HCT116 (cell line): ENCODE measurements at regions not wholly inside any gene's neighbourhood (a gene's known extent, or its start where the extent isn't known, plus 50 kb on each side); places are given as distances from the start of the nearest gene placed in this dataset.

Experiments used
- ATAC-seq: fragments of 200-7000 bp; cut with Tn5 transposase; 2 replicates; pipeline ENCODE4 v1.9.1; 2020; ENCODE audit warnings: mild to moderate bottlenecking, moderate library complexity
- BruUV-seq: library from RNA; stranded (reverse); fragments of 400-500 nt; replicated peaks from 2 replicates; lab custom pipeline; 2021; lab: Mats Ljungman, UMichigan
- CTCF ChIA-PET: fragments of 300-600 bp; sonication (Branson Sonifier 250); formaldehyde crosslinking; loops from one replicate; lab custom pipeline; 2021; ENCODE audit warnings: antibody characterized with exemption; lab: Charles Lee
- POLR2A ChIA-PET: fragments of 300-600, 350-600 bp; sonication (Branson Sonifier 250); formaldehyde crosslinking; loops from one replicate; lab custom pipeline; 2021; ENCODE audit warnings: antibody characterized with exemption; lab: Charles Lee
- RAD21 ChIA-PET, 2 experiments: fragments of 300-600 bp; sonication (Branson Sonifier 250); formaldehyde crosslinking; loops; one replicate each; lab custom pipeline; 2023; ENCODE audit warnings: low total read pairs in 2 of 2; ENCODE audit not compliant: uncharacterized antibody in 2 of 2, unreplicated experiment in 2 of 2, low non-redundant PET in 1 of 2; lab: Charles Lee
- DNase-seq: peaks from one replicate; pipeline ENCODE4 v3.0.0-alpha.2; 2010; ENCODE audit warnings: low read depth, low spot score
- H2AFZ ChIP-seq: fragments of 200-600 bp; shearing (Covaris generic), sonication (generic); 2 replicates; pipeline ENCODE4 v1.6.1; 2017; ENCODE audit warnings: low read depth, mixed run types, mixed read lengths, antibody characterized with exemption, low read length; ENCODE audit not compliant: poor library complexity, severe bottlenecking
- H3K27ac ChIP-seq: 2 replicates; pipeline ENCODE4 v1.5.1; 2012; ENCODE audit warnings: low read depth, low read length
- H3K27me3 ChIP-seq: fragments of 200-600 bp; sonication (generic); 2 replicates; pipeline ENCODE4 v1.6.1; 2016; ENCODE audit warnings: mixed run types, low read length, mixed read lengths; ENCODE audit not compliant: insufficient read depth
- H3K36me3 ChIP-seq, 2 experiments: fragments of 200-500 bp in 1 of 2; fragments of 200-600 bp in 1 of 2; sonication (Bioruptor generic) in 1 of 2; sonication (generic) in 1 of 2; 2 replicates each; pipeline versions ENCODE4 v1.5.1 to v1.6.1; 2014 to 2016; ENCODE audit warnings: low read length in 2 of 2, inconsistent platforms in 1 of 2, mixed read lengths in 1 of 2, mixed run types in 1 of 2; ENCODE audit not compliant: insufficient read depth in 2 of 2, control insufficient read depth in 1 of 2
- H3K4me1 ChIP-seq, 2 experiments: fragments of 200-600 bp in 1 of 2; sonication (generic) in 1 of 2; 2 replicates each; pipeline versions ENCODE4 v1.5.1 to v1.6.1; 2012 to 2017; ENCODE audit warnings: low read length in 2 of 2, inconsistent platforms in 1 of 2, mild to moderate bottlenecking in 1 of 2, mixed read lengths in 1 of 2, mixed run types in 1 of 2, moderate library complexity in 1 of 2; ENCODE audit not compliant: insufficient read depth in 2 of 2, control insufficient read depth in 1 of 2
- H3K4me2 ChIP-seq: fragments of 200-600 bp; sonication (generic); 2 replicates; pipeline ENCODE4 v1.6.1; 2017; ENCODE audit warnings: mixed run types, low read length, mixed read lengths
- H3K4me3 ChIP-seq, 2 experiments: fragments of 200-600 bp in 1 of 2; sonication (generic) in 1 of 2; replicated peaks in 1 of 2; 2 replicates each; pipeline ENCODE4 v1.5.1; 2011 to 2016; ENCODE audit warnings: low read length in 2 of 2, control low read depth in 1 of 2, low read depth in 1 of 2, mild to moderate bottlenecking in 1 of 2, mixed read lengths in 1 of 2, mixed run types in 1 of 2
- H3K79me2 ChIP-seq: fragments of 200-600 bp; sonication (generic); 2 replicates; pipeline ENCODE4 v1.6.1; 2017; ENCODE audit warnings: mild to moderate bottlenecking, mixed run types, low read length, moderate library complexity, mixed read lengths; ENCODE audit not compliant: insufficient read depth
- H3K9ac ChIP-seq: fragments of 200-600 bp; sonication (generic); 2 replicates; pipeline ENCODE4 v1.6.1; 2016; ENCODE audit warnings: low read length, mixed read lengths
- H3K9me2 ChIP-seq: fragments of 200-600 bp; sonication (generic), shearing (Covaris generic); 2 replicates; pipeline ENCODE4 v1.6.1; 2017; ENCODE audit warnings: mixed run types, mild to moderate bottlenecking, moderate library complexity; ENCODE audit not compliant: insufficient read depth
- H3K9me3 ChIP-seq, 2 experiments: fragments of 200-500 bp in 1 of 2; fragments of 200-600 bp in 1 of 2; sonication (Bioruptor generic) in 1 of 2; sonication (generic) in 1 of 2; 2 replicates each; pipeline ENCODE4 v1.6.1; 2014 to 2017; ENCODE audit warnings: low read length in 2 of 2, mixed read lengths in 2 of 2, inconsistent platforms in 1 of 2, low read depth in 1 of 2, mild to moderate bottlenecking in 1 of 2, mixed run types in 1 of 2, moderate library complexity in 1 of 2; ENCODE audit not compliant: control insufficient read depth in 1 of 2, insufficient read depth in 1 of 2
- H4K20me1 ChIP-seq: fragments of 200-600 bp; sonication (generic), shearing (Covaris generic); 2 replicates; pipeline ENCODE4 v1.6.1; 2017; ENCODE audit warnings: mixed run types, mild to moderate bottlenecking, moderate library complexity; ENCODE audit not compliant: insufficient read depth
- CBX3 ChIP-seq: IDR thresholded peaks from 2 replicates; pipeline ENCODE4 v1.6.1; 2012; ENCODE audit warnings: low read depth
- EGR1 ChIP-seq: IDR thresholded peaks from 2 replicates; pipeline ENCODE4 v1.6.1; 2012; ENCODE audit warnings: low read depth
- ELF1 ChIP-seq: IDR thresholded peaks from 2 replicates; pipeline ENCODE4 v1.6.1; 2012; ENCODE audit warnings: low read depth, borderline replicate concordance
- EZH2 ChIP-seq: fragments of 200-600 bp; sonication (generic); IDR thresholded peaks from 2 replicates; pipeline ENCODE4 v1.6.1; 2017; ENCODE audit warnings: antibody characterized with exemption, mixed run types
- FOSL1 ChIP-seq: IDR thresholded peaks from 2 replicates; pipeline ENCODE4 v1.6.1; 2012; ENCODE audit warnings: low read depth
- RAD21 ChIP-seq: IDR thresholded peaks from 2 replicates; pipeline ENCODE4 v1.6.1; 2012; ENCODE audit warnings: low read depth, mild to moderate bottlenecking
- SP1 ChIP-seq: IDR thresholded peaks from 2 replicates; pipeline ENCODE4 v1.6.1; 2012; ENCODE audit warnings: low read depth
- ZNF274 ChIP-seq: fragments of 200-500 bp; sonication (Bioruptor generic); IDR thresholded peaks from 2 replicates; pipeline ENCODE4 v1.6.1; 2014; ENCODE audit warnings: mild to moderate bottlenecking, low read depth, low read length, inconsistent platforms
- intact Hi-C: fragments of 100-400 bp; cut with micrococcal nuclease; formaldehyde crosslinking; loops from 2 replicates; pipeline ENCODE4 v1.10.0; 2022
- TF ChIP-seq, protein P1 (sequence below): IDR thresholded peaks from 2 replicates; pipeline ENCODE4 v1.6.1; 2012
- TF ChIP-seq, protein P2 (sequence below): IDR thresholded peaks from 2 replicates; pipeline ENCODE4 v1.6.1; 2011; ENCODE audit warnings: mild to moderate bottlenecking, low read length, moderate library complexity; ENCODE audit not compliant: insufficient replicate concordance; ENCODE audit errors: extremely low read depth

- H3K79me2 ChIP-seq = no peaks in the 10 kb centered on the region
- POLR2A ChIA-PET = no interaction called here
- no peak overlapping the region for H3K4me3 ChIP-seq
- no TSS peak for BruUV-seq
- ATAC-seq (no peak), DNase-seq (no peak)
- RAD21 ChIA-PET = no interaction called here
- CTCF ChIA-PET = no interaction called here
- no peak overlapping the region for H3K9ac ChIP-seq
- no peak for TF ChIP-seq CBX3
- TF ChIP-seq EZH2 = no peak
- TF ChIP-seq RAD21 = no peak
- TF ChIP-seq FOSL1 = no peak
- no peak for TF ChIP-seq ZNF274
- TF ChIP-seq SP1 = no peak
- TF ChIP-seq EGR1 = no peak
- TF ChIP-seq, protein P1, sequence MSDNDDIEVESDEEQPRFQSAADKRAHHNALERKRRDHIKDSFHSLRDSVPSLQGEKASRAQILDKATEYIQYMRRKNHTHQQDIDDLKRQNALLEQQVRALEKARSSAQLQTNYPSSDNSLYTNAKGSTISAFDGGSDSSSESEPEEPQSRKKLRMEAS = no peak
- TF ChIP-seq ELF1 = no peak
- TF ChIP-seq, protein P2, sequence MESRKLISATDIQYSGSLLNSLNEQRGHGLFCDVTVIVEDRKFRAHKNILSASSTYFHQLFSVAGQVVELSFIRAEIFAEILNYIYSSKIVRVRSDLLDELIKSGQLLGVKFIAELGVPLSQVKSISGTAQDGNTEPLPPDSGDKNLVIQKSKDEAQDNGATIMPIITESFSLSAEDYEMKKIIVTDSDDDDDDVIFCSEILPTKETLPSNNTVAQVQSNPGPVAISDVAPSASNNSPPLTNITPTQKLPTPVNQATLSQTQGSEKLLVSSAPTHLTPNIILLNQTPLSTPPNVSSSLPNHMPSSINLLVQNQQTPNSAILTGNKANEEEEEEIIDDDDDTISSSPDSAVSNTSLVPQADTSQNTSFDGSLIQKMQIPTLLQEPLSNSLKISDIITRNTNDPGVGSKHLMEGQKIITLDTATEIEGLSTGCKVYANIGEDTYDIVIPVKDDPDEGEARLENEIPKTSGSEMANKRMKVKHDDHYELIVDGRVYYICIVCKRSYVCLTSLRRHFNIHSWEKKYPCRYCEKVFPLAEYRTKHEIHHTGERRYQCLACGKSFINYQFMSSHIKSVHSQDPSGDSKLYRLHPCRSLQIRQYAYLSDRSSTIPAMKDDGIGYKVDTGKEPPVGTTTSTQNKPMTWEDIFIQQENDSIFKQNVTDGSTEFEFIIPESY = no peak
- H4K20me1 ChIP-seq = no peaks in the 10 kb centered on the region
- no peaks in the 10 kb centered on the region for H3K27me3 ChIP-seq
- H3K27ac ChIP-seq = no peak overlapping the region
- H3K36me3 ChIP-seq = no peaks in the 10 kb centered on the region
- H3K4me2 ChIP-seq = no peak overlapping the region
- no peak overlapping the region for H2AFZ ChIP-seq
- H3K9me3 ChIP-seq = no peaks in the 10 kb centered on the region
- H3K9me2 ChIP-seq = no peaks in the 10 kb centered on the region
- peaks cover 14 to 19% of the 10 kb centered on the region in 2 experiments for H3K4me1 ChIP-seq
- intact Hi-C loops = no loop called here
These were observed 86.5 kb upstream of the FOXN3 start for GRCh38 chr14:89503431-89503996.
